ENCODE measurements at regions not wholly inside any gene's neighbourhood (a gene's known extent, or its start where the extent isn't known, plus 50 kb on each side); places are given as distances from the start of the nearest gene placed in this dataset.

- H3K9me3 ChIP-seq, result no peaks in the 10 kb centered on the region
- no peaks in the 10 kb centered on the region for H3K27me3 ChIP-seq
- no peaks in the 10 kb centered on the region for H3K4me1 ChIP-seq (ENCODE audit: insufficient read depth)
- 86 to 94% (median 87%) methylated on average over 3 of the region's 3 CpGs for WGBS, 3 donors
- H3K36me3 ChIP-seq, result no peaks in the 10 kb centered on the region
- TF ChIP-seq CTCF (IDR thresholded peaks at IDR 0.05) (no peak), EP300 (IDR thresholded peaks at IDR 0.05) (no peak)
- no peak overlapping the region for H3K27ac ChIP-seq
- DNase-seq, result no peak
- intact Hi-C loops (cut with DNase I), result no loop called here
- no peak overlapping the region for H3K4me3 ChIP-seq
Measured at GRCh38 chr1:90773812-90774211, 56.7 kb upstream of the BARHL2 start.

- no peaks in the 10 kb centered on the region for H3K36me3 ChIP-seq
- H3K27me3 ChIP-seq, result no peaks in the 10 kb centered on the region
- H3K4me1 ChIP-seq (ENCODE audit: insufficient read depth), result no peaks in the 10 kb centered on the region
- DNase-seq, result no peak
- TF ChIP-seq CTCF (IDR thresholded peaks at IDR 0.05), result no peak
- no peak for TF ChIP-seq POLR2A (IDR thresholded peaks at IDR 0.05)
- intact Hi-C loops (cut with DNase I), result no loop called here
- H3K27ac ChIP-seq, result no peak overlapping the region
- H3K9me3 ChIP-seq, result no peaks in the 10 kb centered on the region
- H3K4me3 ChIP-seq, result no peak overlapping the region
- 71 to 83% (median 78%) methylated on average over 2 of the region's 2 CpGs for WGBS, 3 donors
Measured at GRCh38 chr1:90768826-90769225, 51.7 kb upstream of the BARHL2 start.

GRCh38 chr1:90768098-90768497 is 51.0 kb upstream of the BARHL2 start:
- Histone ChIP-seq H3K4me1 (ENCODE audit: insufficient read depth) (no peaks in the 10 kb centered on the region), H3K27ac (no peak overlapping the region), H3K27me3 (no peaks in the 10 kb centered on the region), H3K36me3 (no peaks in the 10 kb centered on the region), H3K4me3 (no peak overlapping the region), H3K9me3 (no peaks in the 10 kb centered on the region)
- DNase-seq, result no peak
- WGBS, 3 donors, result 74 to 83% (median 79%) methylated on average over 1 of the region's 1 CpG
- TF ChIP-seq CTCF (IDR thresholded peaks at IDR 0.05), result no peak
- TF ChIP-seq POLR2A (IDR thresholded peaks at IDR 0.05), result no peak
- no peak for TF ChIP-seq EP300 (IDR thresholded peaks at IDR 0.05)
- intact Hi-C loops (cut with DNase I), result no loop called here

All from ovary (tissue), 7 donors.